ENCODE measurements at regions not wholly inside any gene's neighbourhood (a gene's known extent, or its start where the extent isn't known, plus 50 kb on each side); places are given as distances from the start of the nearest gene placed in this dataset.
"Not testable (repeated sequence)": the region's sequence is repeated elsewhere in the genome, so short reads cannot be mapped to it uniquely, and the experiment has no call there.

DNA sequence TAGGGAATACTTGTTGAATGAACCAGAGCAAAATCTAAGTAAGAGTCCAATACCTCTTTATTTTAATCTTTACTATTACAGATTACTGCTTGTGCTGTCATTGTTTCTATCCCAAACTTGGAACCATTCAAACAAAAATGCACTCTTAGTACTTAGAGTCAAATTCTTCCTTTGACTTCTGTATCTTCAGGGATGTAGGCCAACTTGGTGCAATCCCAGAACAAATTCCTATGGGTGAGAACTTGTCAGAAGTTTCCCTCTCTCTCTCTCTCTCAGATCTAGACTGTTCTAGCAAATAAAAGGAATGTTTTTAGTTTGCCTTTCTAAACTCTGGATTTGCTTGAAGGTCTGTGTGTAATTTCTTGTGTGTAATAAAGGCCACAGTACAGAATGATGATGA is 329.0 kb upstream of the TMTC4 start:
- Mint-ChIP-seq H3K27me3 (peaks cover 9% of the 10 kb centered on the region), H3K4me3 (no peak overlapping the region), H3K4me1 (no peaks in the 10 kb centered on the region), H3K36me3 (ENCODE audit: insufficient read depth) (no peaks in the 10 kb centered on the region), H3K27ac (ENCODE audit: low read depth) (no peak overlapping the region), H3K9me3 (no peaks in the 10 kb centered on the region)
- ATAC-seq (replicated peaks; ENCODE audit: extremely low read depth, poor library complexity, severe bottlenecking) (no peak), DNase-seq (ENCODE audit: low spot score in 2 of 2) (no peak)

DNA sequence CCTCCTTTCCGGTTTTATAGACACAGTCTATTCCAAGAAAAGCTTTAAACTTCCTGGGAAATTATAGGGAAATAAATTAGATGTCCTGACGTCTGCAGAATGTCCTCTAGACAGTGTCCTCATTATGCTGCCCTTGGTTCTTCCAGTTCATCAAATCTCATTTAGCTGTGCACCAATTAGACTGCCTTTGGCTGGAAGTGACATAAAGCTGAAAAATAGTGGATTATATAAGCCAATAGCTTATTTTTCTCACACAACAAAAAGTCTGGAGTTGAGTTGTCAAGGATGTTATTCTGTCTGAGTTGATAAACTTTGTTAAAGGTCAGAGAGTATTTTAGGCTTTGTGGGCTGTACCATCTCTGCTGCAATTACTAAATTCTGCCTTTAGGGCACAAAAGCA is 314.8 kb upstream of the TMTC4 start:
- Mint-ChIP-seq H3K9me3 (peaks cover 6% of the 10 kb centered on the region), H3K27me3 (peaks cover 25% of the 10 kb centered on the region), H3K27ac (ENCODE audit: low read depth) (no peak overlapping the region), H3K4me1 (peaks cover 5% of the 10 kb centered on the region), H3K4me3 (no peak overlapping the region), H3K36me3 (ENCODE audit: insufficient read depth) (no peaks in the 10 kb centered on the region)
- ATAC-seq (replicated peaks; ENCODE audit: extremely low read depth, poor library complexity, severe bottlenecking) (no peak), DNase-seq (ENCODE audit: low spot score in 2 of 2) (no peak)

DNA sequence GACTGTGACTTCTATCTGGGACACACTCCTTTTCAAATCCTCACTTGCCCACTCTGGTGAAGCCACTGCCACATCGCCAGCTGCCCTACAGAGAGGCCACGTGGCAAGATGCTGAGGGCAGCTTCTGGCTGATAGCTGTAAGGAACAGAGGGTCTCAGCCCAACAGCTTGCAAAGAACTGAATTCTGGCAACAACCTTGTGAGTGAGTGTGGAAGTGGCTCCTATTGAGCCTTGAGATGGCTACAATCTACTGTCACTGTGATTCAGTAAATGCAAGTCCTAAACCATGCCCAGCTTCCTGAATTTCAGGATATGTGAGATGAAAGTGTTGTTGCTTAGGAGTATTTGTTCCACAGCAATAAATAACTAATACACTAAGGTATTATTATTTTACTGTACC is 314.3 kb upstream of the TMTC4 start:
- Mint-ChIP-seq H3K4me1 (peaks cover 2% of the 10 kb centered on the region), H3K27ac (ENCODE audit: low read depth) (no peak overlapping the region), H3K27me3 (peaks cover 25% of the 10 kb centered on the region), H3K36me3 (ENCODE audit: insufficient read depth) (no peaks in the 10 kb centered on the region), H3K9me3 (peaks cover 6% of the 10 kb centered on the region), H3K4me3 (no peak overlapping the region)
- no peak for DNase-seq (ENCODE audit: low spot score in 2 of 2)
- no peak for ATAC-seq (replicated peaks; ENCODE audit: extremely low read depth, poor library complexity, severe bottlenecking)

DNA sequence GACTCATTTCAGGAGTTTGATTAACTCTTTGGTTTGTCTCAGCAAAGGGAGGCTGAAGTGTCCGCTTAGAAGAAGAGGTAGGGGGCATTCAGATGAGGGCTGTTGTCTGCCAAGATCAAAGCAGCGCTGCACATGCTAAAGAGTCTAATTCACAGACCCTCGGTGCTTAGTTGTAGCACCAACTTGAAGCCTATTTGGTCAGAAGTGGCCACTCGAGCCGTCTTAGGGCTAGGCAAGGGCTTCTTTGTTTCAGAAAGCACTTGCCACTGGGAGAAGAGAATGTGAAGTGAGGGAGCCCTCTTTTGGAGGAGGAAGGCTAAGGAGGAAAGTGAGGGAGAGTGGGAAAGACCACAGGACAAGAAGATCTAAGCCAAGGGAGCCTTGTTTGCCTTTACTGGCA is 313.4 kb upstream of the TMTC4 start:
- no peak for ATAC-seq (replicated peaks; ENCODE audit: extremely low read depth, poor library complexity, severe bottlenecking)
- Mint-ChIP-seq H3K9me3 (peaks cover 2% of the 10 kb centered on the region), H3K27ac (ENCODE audit: low read depth) (no peak overlapping the region), H3K4me3 (no peak overlapping the region), H3K4me1 (no peaks in the 10 kb centered on the region), H3K27me3 (peaks cover 25% of the 10 kb centered on the region), H3K36me3 (ENCODE audit: insufficient read depth) (no peaks in the 10 kb centered on the region)
- DNase-seq (ENCODE audit: low spot score in 2 of 2): no peak

DNA sequence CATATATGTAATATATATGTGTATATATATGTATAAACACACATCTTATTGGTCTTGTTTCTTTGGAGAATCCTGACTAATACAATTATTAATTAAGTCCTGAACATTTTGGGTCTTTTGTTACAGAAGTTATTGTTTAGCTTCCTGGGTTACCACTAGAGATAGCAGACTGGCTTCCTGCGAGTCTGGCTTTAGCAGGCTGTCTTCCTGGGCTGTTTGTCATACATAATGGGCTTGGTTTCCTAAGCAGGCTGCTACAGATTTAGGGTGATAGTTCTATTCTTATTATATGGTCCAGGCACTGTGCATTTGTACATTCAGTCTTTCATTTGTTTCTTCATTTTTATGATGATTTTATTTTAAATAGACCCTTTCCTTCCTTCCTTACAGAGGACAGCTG is 312.0 kb upstream of the TMTC4 start:
- DNase-seq (ENCODE audit: low spot score in 2 of 2): no peak
- Mint-ChIP-seq H3K4me1 (no peaks in the 10 kb centered on the region), H3K27me3 (peaks cover 25% of the 10 kb centered on the region), H3K36me3 (ENCODE audit: insufficient read depth) (no peaks in the 10 kb centered on the region), H3K4me3 (no peak overlapping the region), H3K27ac (ENCODE audit: low read depth) (no peak overlapping the region), H3K9me3 (no peaks in the 10 kb centered on the region)
- ATAC-seq (replicated peaks; ENCODE audit: extremely low read depth, poor library complexity, severe bottlenecking): no peak

DNA sequence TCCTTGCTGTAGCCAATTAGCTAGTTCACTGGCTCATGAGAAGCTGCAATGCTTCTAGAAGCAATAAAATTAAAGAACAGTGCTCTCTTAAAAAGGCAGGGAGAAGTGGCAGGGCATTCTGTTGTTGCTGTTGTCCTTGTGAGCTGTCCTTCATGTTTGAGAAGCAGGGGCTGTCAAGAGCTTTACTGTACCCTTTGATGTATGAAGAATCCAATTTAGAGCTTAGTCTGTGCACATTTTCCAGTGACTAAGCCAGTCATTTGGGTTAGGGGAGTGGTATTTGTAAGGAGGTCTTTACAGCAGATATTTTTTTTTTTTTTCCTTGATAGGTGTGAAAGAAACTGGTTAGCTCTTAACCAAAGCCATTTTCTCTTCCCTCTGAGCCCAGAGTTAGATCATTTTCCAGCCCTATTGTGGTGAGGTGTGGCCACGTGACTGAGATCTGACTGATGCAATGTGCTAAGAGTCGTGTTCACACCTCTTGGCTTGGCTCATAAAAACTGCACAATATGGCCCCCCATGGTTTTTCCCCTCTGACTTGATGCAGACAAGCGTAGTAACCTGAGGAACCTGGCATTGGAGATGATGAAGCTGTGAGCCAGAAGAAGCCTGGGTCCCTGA is 309.6 kb upstream of the TMTC4 start:
- Mint-ChIP-seq H3K27ac (ENCODE audit: low read depth) (no peak overlapping the region), H3K36me3 (ENCODE audit: insufficient read depth) (no peaks in the 10 kb centered on the region), H3K4me1 (no peaks in the 10 kb centered on the region), H3K4me3 (no peak overlapping the region), H3K9me3 (no peaks in the 10 kb centered on the region), H3K27me3 (peaks cover 26% of the 10 kb centered on the region)
- DNase-seq (ENCODE audit: low spot score in 2 of 2) (no peak), ATAC-seq (replicated peaks; ENCODE audit: extremely low read depth, poor library complexity, severe bottlenecking) (no peak)

DNA sequence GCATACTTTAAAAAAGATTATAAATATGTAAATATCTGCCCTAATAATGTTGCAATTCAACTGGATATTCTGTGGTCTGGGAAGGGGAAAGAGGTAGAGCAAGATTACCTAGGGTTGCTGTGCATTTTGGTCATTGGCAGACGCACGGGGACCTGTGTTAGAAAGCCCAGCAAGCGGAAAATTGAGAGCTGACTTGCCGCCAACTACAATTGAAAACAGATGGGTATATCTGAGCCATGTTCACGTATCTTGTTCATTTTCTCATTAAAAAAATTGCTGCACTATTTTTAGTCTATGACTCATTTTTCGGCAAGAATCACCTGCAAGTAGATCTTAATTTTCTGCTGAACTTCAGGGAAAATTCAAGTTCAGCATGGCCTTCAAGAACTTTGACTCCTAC is 308.5 kb upstream of the TMTC4 start:
- Mint-ChIP-seq H3K9me3 (no peaks in the 10 kb centered on the region), H3K36me3 (ENCODE audit: insufficient read depth) (no peaks in the 10 kb centered on the region), H3K27ac (ENCODE audit: low read depth) (no peak overlapping the region), H3K27me3 (peaks cover 30% of the 10 kb centered on the region), H3K4me1 (no peaks in the 10 kb centered on the region), H3K4me3 (no peak overlapping the region)
- no peak for ATAC-seq (replicated peaks; ENCODE audit: extremely low read depth, poor library complexity, severe bottlenecking)
- no peak for DNase-seq (ENCODE audit: low spot score in 2 of 2)

DNA sequence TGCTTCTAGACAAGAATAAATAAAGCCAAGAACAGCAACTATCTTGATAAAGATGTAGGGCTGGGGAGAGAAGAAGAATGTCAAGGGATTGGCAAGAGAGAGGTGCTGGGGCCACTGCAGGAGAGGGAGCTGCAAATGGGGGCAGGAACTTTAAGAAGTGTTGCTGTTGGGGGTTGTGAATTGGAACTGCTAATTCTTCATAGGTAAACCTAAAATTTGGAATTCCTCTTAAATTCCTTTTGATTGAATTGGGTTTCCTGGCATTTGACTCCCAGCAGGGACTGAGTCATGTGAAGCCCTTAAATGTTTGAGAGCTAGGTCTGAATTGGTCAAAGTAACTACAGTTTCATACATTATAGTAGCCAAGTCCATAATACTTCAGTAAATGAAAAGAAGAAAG is 305.6 kb upstream of the TMTC4 start:
- Mint-ChIP-seq H3K4me1 (no peaks in the 10 kb centered on the region), H3K9me3 (no peaks in the 10 kb centered on the region), H3K27ac (ENCODE audit: low read depth) (no peak overlapping the region), H3K36me3 (ENCODE audit: insufficient read depth) (no peaks in the 10 kb centered on the region), H3K27me3 (peaks cover 31% of the 10 kb centered on the region), H3K4me3 (no peak overlapping the region)
- ATAC-seq (replicated peaks; ENCODE audit: extremely low read depth, poor library complexity, severe bottlenecking): no peak
- DNase-seq (ENCODE audit: low spot score in 2 of 2): no peak

DNA sequence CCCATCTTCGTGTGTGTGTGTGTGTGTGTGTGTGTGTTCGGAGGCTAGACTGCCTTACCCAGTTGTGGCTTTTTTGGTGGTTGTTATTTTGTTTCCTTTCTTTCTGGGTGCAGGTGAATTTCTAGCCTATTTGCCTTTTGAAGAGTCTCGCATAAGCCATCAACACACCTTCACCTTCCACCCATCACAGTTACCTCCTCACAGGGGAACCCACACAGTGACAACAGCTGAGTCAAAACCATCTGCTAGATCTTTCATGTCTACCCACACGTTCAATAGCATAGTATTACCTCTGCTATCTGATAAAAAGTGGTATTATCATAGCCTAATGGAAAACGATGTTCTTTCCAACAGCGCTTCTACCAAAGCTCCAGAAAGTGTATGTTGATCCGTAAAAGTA is 303.2 kb upstream of the TMTC4 start:
- no peak overlapping the region for H3K4me3 Mint-ChIP-seq
- no peaks in the 10 kb centered on the region for H3K36me3 Mint-ChIP-seq (ENCODE audit: insufficient read depth)
- peaks cover 31% of the 10 kb centered on the region for H3K27me3 Mint-ChIP-seq
- DNase-seq (ENCODE audit: low spot score in 2 of 2) (no peak), ATAC-seq (replicated peaks; ENCODE audit: extremely low read depth, poor library complexity, severe bottlenecking) (no peak)
- no peaks in the 10 kb centered on the region for H3K4me1 Mint-ChIP-seq
- H3K9me3 Mint-ChIP-seq: no peaks in the 10 kb centered on the region
- H3K27ac Mint-ChIP-seq (ENCODE audit: low read depth): no peak overlapping the region

DNA sequence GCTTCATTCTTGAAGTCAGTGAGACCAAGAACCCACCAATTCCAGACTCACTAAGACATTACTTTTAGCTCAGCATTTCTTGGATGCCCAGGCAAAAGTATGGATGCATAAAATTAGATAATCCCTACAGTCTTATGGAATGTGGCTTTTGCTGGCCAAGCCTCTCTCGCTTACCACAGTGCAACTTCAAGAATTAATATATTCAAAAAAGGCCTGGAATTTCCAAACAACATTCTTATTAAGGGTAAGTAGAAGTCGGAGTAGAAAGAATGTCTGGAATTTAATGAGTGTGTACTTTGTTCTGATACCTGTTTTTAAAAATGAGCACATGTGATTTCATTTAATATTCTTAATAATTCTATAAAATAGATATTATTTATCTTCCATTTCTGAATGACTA is 302.4 kb upstream of the TMTC4 start:
- Mint-ChIP-seq H3K9me3 (no peaks in the 10 kb centered on the region), H3K4me1 (no peaks in the 10 kb centered on the region), H3K4me3 (no peak overlapping the region), H3K36me3 (ENCODE audit: insufficient read depth) (no peaks in the 10 kb centered on the region), H3K27me3 (peaks cover 31% of the 10 kb centered on the region), H3K27ac (ENCODE audit: low read depth) (no peak overlapping the region)
- ATAC-seq (replicated peaks; ENCODE audit: extremely low read depth, poor library complexity, severe bottlenecking) (no peak), DNase-seq (ENCODE audit: low spot score in 2 of 2) (no peak)

DNA sequence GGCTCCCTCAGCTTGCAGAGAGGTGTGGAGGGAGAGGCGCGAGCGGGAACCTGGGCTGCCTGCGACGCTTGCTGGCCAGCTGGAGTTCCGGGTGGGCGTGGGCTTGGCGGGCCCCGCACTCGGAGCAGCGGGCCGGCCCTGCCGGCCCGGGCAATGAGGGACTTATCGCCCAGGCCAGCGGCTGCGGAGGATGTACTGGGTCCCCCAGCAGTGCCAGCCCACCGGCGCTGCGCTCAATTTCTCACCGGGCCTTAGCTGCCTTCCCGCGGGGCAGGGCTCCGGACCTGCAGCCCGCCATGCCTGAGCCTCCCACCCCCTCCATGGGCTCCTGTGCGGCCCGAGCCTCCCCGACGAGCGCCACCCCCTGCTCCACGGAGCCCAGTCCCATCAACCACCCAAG is 301.1 kb upstream of the TMTC4 start:
- not testable (repeated sequence) for ATAC-seq (replicated peaks; ENCODE audit: extremely low read depth, poor library complexity, severe bottlenecking); H3K4me3 Mint-ChIP-seq; H3K27ac Mint-ChIP-seq (ENCODE audit: low read depth); DNase-seq (ENCODE audit: low spot score in 2 of 2); H3K9me3 Mint-ChIP-seq; H3K36me3 Mint-ChIP-seq (ENCODE audit: insufficient read depth); H3K4me1 Mint-ChIP-seq
- H3K27me3 Mint-ChIP-seq: peaks cover 20% of the 10 kb centered on the region

DNA sequence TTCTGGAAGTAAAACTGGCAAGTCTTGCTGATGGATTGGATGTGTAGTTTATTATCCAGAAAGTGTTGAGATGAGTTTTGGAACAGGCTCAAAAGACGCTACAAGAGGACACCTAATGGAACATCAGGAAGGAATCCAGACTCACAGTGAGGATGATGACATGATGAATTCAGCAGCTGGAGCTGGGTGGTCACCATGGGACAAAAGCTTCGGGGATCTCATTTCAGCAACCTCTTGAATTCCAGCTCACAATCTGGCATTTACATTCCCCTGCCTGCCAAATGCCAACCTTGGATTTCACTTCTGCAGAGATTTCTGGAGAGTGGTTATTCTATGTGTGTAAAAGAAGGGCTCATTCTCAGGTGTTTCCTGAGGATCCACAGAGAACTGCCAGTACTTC is 288.0 kb upstream of the TMTC4 start:
- H3K36me3 Mint-ChIP-seq (ENCODE audit: insufficient read depth): peaks cover 1% of the 10 kb centered on the region
- no peak overlapping the region for H3K4me3 Mint-ChIP-seq
- H3K4me1 Mint-ChIP-seq: no peaks in the 10 kb centered on the region
- no peak for ATAC-seq (replicated peaks; ENCODE audit: extremely low read depth, poor library complexity, severe bottlenecking)
- H3K27me3 Mint-ChIP-seq: peaks cover 26% of the 10 kb centered on the region
- DNase-seq (ENCODE audit: low spot score in 2 of 2): no peak
- H3K9me3 Mint-ChIP-seq: peaks cover 6% of the 10 kb centered on the region
- H3K27ac Mint-ChIP-seq (ENCODE audit: low read depth): no peak overlapping the region

DNA sequence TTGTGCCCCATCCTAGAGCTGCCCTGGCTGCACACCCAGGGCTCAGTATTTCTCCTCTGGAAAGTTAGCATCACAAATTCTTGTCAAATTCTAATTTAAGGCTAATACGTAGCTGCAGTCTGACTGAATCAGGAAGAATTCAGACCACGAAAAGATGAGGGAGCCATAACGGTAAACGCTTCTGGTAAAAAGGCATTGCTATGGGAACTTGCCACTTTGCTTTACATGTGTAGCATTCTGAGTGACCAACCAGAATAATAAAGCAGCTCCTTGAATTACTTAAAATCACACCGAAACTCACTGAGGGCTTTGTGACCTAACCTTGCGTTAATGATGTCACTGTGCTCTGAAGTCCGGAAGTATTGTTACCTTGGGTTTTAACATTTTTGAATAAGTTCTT is 286.6 kb upstream of the TMTC4 start:
- H3K36me3 Mint-ChIP-seq (ENCODE audit: insufficient read depth): peaks cover 1% of the 10 kb centered on the region
- H3K4me3 Mint-ChIP-seq: no peak overlapping the region
- H3K27me3 Mint-ChIP-seq: peaks cover 26% of the 10 kb centered on the region
- no peaks in the 10 kb centered on the region for H3K4me1 Mint-ChIP-seq
- DNase-seq (ENCODE audit: low spot score in 2 of 2) (no peak), ATAC-seq (replicated peaks; ENCODE audit: extremely low read depth, poor library complexity, severe bottlenecking) (no peak)
- peaks cover 6% of the 10 kb centered on the region for H3K9me3 Mint-ChIP-seq
- no peak overlapping the region for H3K27ac Mint-ChIP-seq (ENCODE audit: low read depth)

DNA sequence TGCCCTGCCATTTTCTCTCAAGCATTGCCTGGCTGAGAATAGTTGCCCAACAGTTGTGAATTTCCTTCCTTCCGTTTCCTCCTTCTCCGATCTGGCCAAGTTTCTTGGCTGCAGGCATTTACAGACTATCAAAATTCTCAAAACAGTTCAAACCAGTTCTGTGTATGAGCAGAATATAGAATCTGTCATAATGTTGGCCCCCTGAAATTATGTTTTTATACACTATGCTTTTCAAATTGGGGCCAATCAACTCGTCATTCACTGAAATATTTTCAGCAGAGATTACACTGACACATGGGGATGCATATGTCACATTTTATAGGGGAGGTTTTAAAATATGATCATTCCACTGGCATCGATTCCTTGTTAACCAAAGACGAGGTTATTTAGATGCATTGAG is 284.2 kb upstream of the TMTC4 start:
- H3K4me3 Mint-ChIP-seq: no peak overlapping the region
- peaks cover 6% of the 10 kb centered on the region for H3K9me3 Mint-ChIP-seq
- ATAC-seq (replicated peaks; ENCODE audit: extremely low read depth, poor library complexity, severe bottlenecking) (no peak), DNase-seq (ENCODE audit: low spot score in 2 of 2) (no peak)
- H3K27me3 Mint-ChIP-seq: peaks cover 26% of the 10 kb centered on the region
- peaks cover 1% of the 10 kb centered on the region for H3K36me3 Mint-ChIP-seq (ENCODE audit: insufficient read depth)
- no peaks in the 10 kb centered on the region for H3K4me1 Mint-ChIP-seq
- no peak overlapping the region for H3K27ac Mint-ChIP-seq (ENCODE audit: low read depth)

Measured in central memory CD8-positive, alpha-beta T cell (primary cell).